IMR-90 (cell line): ENCODE measurements at regions not wholly inside any gene's neighbourhood (a gene's known extent, or its start where the extent isn't known, plus 50 kb on each side); places are given as distances from the start of the nearest gene placed in this dataset.

Source experiments
- ATAC-seq: fragments of 200-7000 bp; cut with Tn5 transposase; 2 replicates; pipeline ENCODE4 v1.9.1; 2020; ENCODE audit warnings: low read depth, mild to moderate bottlenecking, moderate library complexity
- BruUV-seq: library from RNA; stranded (reverse); fragments of 400-500 nt; replicated peaks from 2 replicates; lab custom pipeline; 2021; lab: Mats Ljungman, UMichigan
- CTCF ChIA-PET: fragments of 300-600 bp; formaldehyde crosslinking; extraction: SDS; loops from one replicate; lab custom pipeline; 2021; ENCODE audit warnings: antibody characterized with exemption; lab: Yijun Ruan, JAX
- POLR2A ChIA-PET: fragments of 300-600 bp; sonication (Branson Sonifier 250); formaldehyde crosslinking; loops from one replicate; lab custom pipeline; 2022; ENCODE audit warnings: antibody characterized with exemption; ENCODE audit not compliant: unreplicated experiment; lab: Charles Lee
- DNase-seq: peaks from one replicate; pipeline ENCODE4 v3.0.0; 2013
- H2AFZ ChIP-seq: replicated peaks from 2 replicates; pipeline ENCODE3; 2013; ENCODE audit warnings: low read length, mild to moderate bottlenecking; ENCODE audit not compliant: poor library complexity
- H2AK5ac ChIP-seq: 2 replicates; pipeline ENCODE4 v1.6.1; 2013; ENCODE audit warnings: low read depth, low read length, inconsistent platforms
- H2AK9ac ChIP-seq: replicated peaks from 2 replicates; pipeline ENCODE3; 2013; ENCODE audit warnings: mild to moderate bottlenecking, low read depth, low read length, moderate library complexity; ENCODE audit not compliant: poor library complexity
- H2BK120ac ChIP-seq: 2 replicates; pipeline ENCODE4 v1.6.1; 2013; ENCODE audit warnings: low read depth, low read length, inconsistent platforms
- H2BK15ac ChIP-seq: 3 replicates; pipeline ENCODE4 v1.6.1; 2013; ENCODE audit warnings: low read depth, low read length, inconsistent platforms
- H2BK20ac ChIP-seq: 2 replicates; pipeline ENCODE4 v1.6.1; 2013; ENCODE audit warnings: low read depth, mild to moderate bottlenecking, inconsistent platforms, low read length, moderate library complexity
- H2BK5ac ChIP-seq: 2 replicates; pipeline ENCODE4 v1.6.1; 2013; ENCODE audit warnings: mild to moderate bottlenecking, low read depth, low read length, inconsistent platforms; ENCODE audit not compliant: poor library complexity, severe bottlenecking
- H3K14ac ChIP-seq: replicated peaks from 2 replicates; pipeline ENCODE4 v1.6.1; 2013; ENCODE audit warnings: low read depth, low read length, inconsistent platforms
- H3K18ac ChIP-seq: 2 replicates; pipeline ENCODE4 v1.6.1; 2013; ENCODE audit warnings: low read depth, low read length, control low read depth
- H3K23ac ChIP-seq: 2 replicates; pipeline ENCODE4 v1.6.1; 2013; ENCODE audit warnings: low read depth, low read length, inconsistent platforms
- H3K27ac ChIP-seq: 2 replicates; pipeline ENCODE4 v1.5.1; 2013; ENCODE audit warnings: mild to moderate bottlenecking, control low read depth, low read length; ENCODE audit not compliant: insufficient read depth
- H3K27me3 ChIP-seq: 2 replicates; pipeline ENCODE4 v1.6.1; 2013; ENCODE audit warnings: low read length; ENCODE audit not compliant: control insufficient read depth, insufficient read depth
- H3K36me3 ChIP-seq: 2 replicates; pipeline ENCODE4 v1.6.1; 2013; ENCODE audit warnings: low read length, mixed read lengths; ENCODE audit not compliant: control insufficient read depth, insufficient read depth
- H3K4ac ChIP-seq: 2 replicates; pipeline ENCODE4 v1.6.1; 2013; ENCODE audit warnings: low read depth, low read length, inconsistent platforms
- H3K4me1 ChIP-seq: 2 replicates; pipeline ENCODE4 v1.6.1; 2013; ENCODE audit warnings: low read length, mixed read lengths; ENCODE audit not compliant: control insufficient read depth, insufficient read depth
- H3K4me2 ChIP-seq: 2 replicates; pipeline ENCODE4 v1.6.1; 2013; ENCODE audit warnings: low read depth, mild to moderate bottlenecking, control low read depth, low read length, moderate library complexity
- H3K4me3 ChIP-seq: 2 replicates; pipeline ENCODE4 v1.5.1; 2013; ENCODE audit warnings: low read depth, mild to moderate bottlenecking, control low read depth, low read length, moderate library complexity; ENCODE audit not compliant: insufficient read depth
- H3K56ac ChIP-seq: 2 replicates; pipeline ENCODE4 v1.6.1; 2013; ENCODE audit warnings: low read length, inconsistent platforms; ENCODE audit not compliant: insufficient read depth; ENCODE audit errors: extremely low read depth
- H3K79me1 ChIP-seq, 2 experiments: 2 replicates each; pipeline ENCODE4 v1.6.1; 2013; ENCODE audit warnings: low read length in 2 of 2, inconsistent platforms in 1 of 2, low read depth in 1 of 2
- H3K9ac ChIP-seq: 2 replicates; pipeline ENCODE4 v1.6.1; 2013; ENCODE audit warnings: low read depth, low read length, control low read depth
- H3K9me1 ChIP-seq: 2 replicates; pipeline ENCODE4 v1.6.1; 2013; ENCODE audit warnings: low read length, inconsistent platforms; ENCODE audit not compliant: insufficient read depth
- H3K9me3 ChIP-seq: 2 replicates; pipeline ENCODE4 v1.6.1; 2013; ENCODE audit warnings: low read length; ENCODE audit not compliant: control insufficient read depth, insufficient read depth
- H4K20me1 ChIP-seq: 2 replicates; pipeline ENCODE4 v1.6.1; 2013; ENCODE audit warnings: low read length, inconsistent platforms; ENCODE audit not compliant: insufficient read depth
- H4K5ac ChIP-seq: 2 replicates; pipeline ENCODE4 v1.6.1; 2013; ENCODE audit warnings: mild to moderate bottlenecking, low read depth, low read length, control low read depth
- H4K8ac ChIP-seq, 2 experiments: 2 replicates each; pipeline ENCODE4 v1.6.1; 2013; ENCODE audit warnings: low read depth in 2 of 2, low read length in 2 of 2, control low read depth in 1 of 2, inconsistent platforms in 1 of 2
- H4K91ac ChIP-seq: 2 replicates; pipeline ENCODE4 v1.6.1; 2013; ENCODE audit warnings: low read depth, low read length, inconsistent platforms; ENCODE audit not compliant: insufficient read depth
- MXI1 ChIP-seq: IDR thresholded peaks from 2 replicates; pipeline ENCODE4 v1.6.1; 2012; ENCODE audit warnings: low read depth, mild to moderate bottlenecking, low read length, moderate library complexity, borderline replicate concordance
- RAD21 ChIP-seq: IDR thresholded peaks from 2 replicates; pipeline ENCODE4 v1.6.1; 2012; ENCODE audit warnings: low read length, improper control_type of control experiment
- SMC3 ChIP-seq: fragments of 150-350 bp; IDR thresholded peaks from 2 replicates; pipeline ENCODE4 v1.6.1; 2016; ENCODE audit warnings: low read depth, mild to moderate bottlenecking, antibody characterized with exemption, low read length, moderate library complexity
- WGBS, 2 experiments: methylation state at CpG; one replicate each; pipeline versions ENCODE4 v1.1.5 to v1.1.7; 2013; ENCODE audit warnings: missing lambda C conversion rate in 2 of 2; ENCODE audit not compliant: insufficient read length in 1 of 2; ENCODE audit errors: extremely low coverage in 2 of 2; 5-methylcytosine and 5-hydroxymethylcytosine counted together
- dilution Hi-C: fragments of 300-500 bp; cut with HindIII; formaldehyde crosslinking; loops from one replicate; pipeline ENCODE4 v1.14.3; 2018; ENCODE audit warnings: low sequenced_read_pairs; ENCODE audit not compliant: unreplicated experiment
- in situ Hi-C: fragments of 300-500 bp; cut with MboI; formaldehyde crosslinking; loops from 3 replicates; pipeline ENCODE4 v1.14.3; 2019; ENCODE audit warnings: low sequenced_read_pairs, inconsistent platforms, mixed read lengths
- intact Hi-C: fragments of 100-400 bp; cut with micrococcal nuclease; formaldehyde crosslinking; loops from 2 replicates; pipeline ENCODE4 v1.10.0; 2022
- TF ChIP-seq, protein P1 (sequence below): conservative IDR thresholded peaks from 2 replicates; pipeline ENCODE4 v1.5.1; 2012; ENCODE audit warnings: mild to moderate bottlenecking, low read depth, low read length, improper control_type of control experiment

DNA sequence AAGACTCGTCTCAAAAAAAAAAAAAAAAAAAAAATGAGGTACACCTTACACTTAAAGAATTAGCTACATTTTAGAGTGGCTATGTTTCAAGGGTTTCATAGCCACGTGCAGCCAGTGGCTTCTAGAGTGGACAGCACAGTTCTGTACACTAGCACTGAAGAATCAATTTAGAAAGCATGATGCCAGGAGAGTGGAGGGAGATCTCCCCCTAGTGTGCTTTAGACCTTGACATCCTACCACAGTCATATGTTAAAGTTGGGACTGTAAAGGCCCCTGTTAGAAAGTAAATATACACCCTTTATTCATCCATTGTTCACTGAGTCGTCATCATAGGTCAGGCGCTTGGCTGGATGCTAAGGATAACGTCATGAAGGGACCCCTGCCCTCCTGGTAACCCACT lies 179.4 kb downstream of the QDPR start:
- H4K8ac ChIP-seq: no peak overlapping the region
- H3K4ac ChIP-seq: no peak overlapping the region
- no peak overlapping the region for H4K5ac ChIP-seq
- dilution Hi-C loops: no loop called here
- peaks cover 4% of the 10 kb centered on the region; the same call in 1 of the 2 replicates for H3K27me3 ChIP-seq
- H3K23ac ChIP-seq: no peak overlapping the region
- H3K9me3 ChIP-seq: no peaks in the 10 kb centered on the region
- H3K9ac ChIP-seq: no peak overlapping the region
- H3K14ac ChIP-seq: no peak overlapping the region
- H3K4me3 ChIP-seq: no peak overlapping the region
- H3K4me1 ChIP-seq: no peaks in the 10 kb centered on the region
- H2BK20ac ChIP-seq: no peak overlapping the region
- no peak overlapping the region for H3K27ac ChIP-seq
- ChIA-PET CTCF (interaction anchor here (1.1 kb wide), 1 partner anchor 469 kb away, joined by 3 read pairs; no protein-coding TSS in a partner anchor), POLR2A (no interaction called here)
- in situ Hi-C loops: loop anchor here (10.0 kb wide), 1 partner anchor 818 kb away; no protein-coding TSS in a partner anchor
- H2AK9ac ChIP-seq: no peak overlapping the region
- no peak overlapping the region for H3K56ac ChIP-seq
- BruUV-seq: no TSS peak
- H2BK120ac ChIP-seq: no peak overlapping the region
- no peak overlapping the region for H4K91ac ChIP-seq
- H3K9me1 ChIP-seq: 0 out of 2 replicates have a peak, but pooled peaks cover 2% of the 10 kb centered on the region
- WGBS, 2 experiments: no CpG with 5 or more reads among the region's 5 CpGs
- H3K4me2 ChIP-seq: no peak overlapping the region
- H3K36me3 ChIP-seq: no peaks in the 10 kb centered on the region
- H4K20me1 ChIP-seq: no peaks in the 10 kb centered on the region
- H2BK5ac ChIP-seq: no peak overlapping the region
- H2AFZ ChIP-seq: no peak overlapping the region
- DNase-seq (no peak), ATAC-seq (no peak)
- intact Hi-C loops: no loop called here
- H3K79me1 ChIP-seq: no peaks in the 10 kb centered on the region
- no peak overlapping the region for H2BK15ac ChIP-seq
- no peak overlapping the region for H3K18ac ChIP-seq
- peak; percentile 36; the same call in 1 of the 2 replicates for TF ChIP-seq RAD21
- TF ChIP-seq MXI1: no peak
- TF ChIP-seq, protein P1, sequence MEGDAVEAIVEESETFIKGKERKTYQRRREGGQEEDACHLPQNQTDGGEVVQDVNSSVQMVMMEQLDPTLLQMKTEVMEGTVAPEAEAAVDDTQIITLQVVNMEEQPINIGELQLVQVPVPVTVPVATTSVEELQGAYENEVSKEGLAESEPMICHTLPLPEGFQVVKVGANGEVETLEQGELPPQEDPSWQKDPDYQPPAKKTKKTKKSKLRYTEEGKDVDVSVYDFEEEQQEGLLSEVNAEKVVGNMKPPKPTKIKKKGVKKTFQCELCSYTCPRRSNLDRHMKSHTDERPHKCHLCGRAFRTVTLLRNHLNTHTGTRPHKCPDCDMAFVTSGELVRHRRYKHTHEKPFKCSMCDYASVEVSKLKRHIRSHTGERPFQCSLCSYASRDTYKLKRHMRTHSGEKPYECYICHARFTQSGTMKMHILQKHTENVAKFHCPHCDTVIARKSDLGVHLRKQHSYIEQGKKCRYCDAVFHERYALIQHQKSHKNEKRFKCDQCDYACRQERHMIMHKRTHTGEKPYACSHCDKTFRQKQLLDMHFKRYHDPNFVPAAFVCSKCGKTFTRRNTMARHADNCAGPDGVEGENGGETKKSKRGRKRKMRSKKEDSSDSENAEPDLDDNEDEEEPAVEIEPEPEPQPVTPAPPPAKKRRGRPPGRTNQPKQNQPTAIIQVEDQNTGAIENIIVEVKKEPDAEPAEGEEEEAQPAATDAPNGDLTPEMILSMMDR: 0 out of 2 replicates have a peak, but pooled peaks have one; percentile 19
- TF ChIP-seq SMC3: no peak
- no peak overlapping the region for H2AK5ac ChIP-seq
